ENCODE measurements at regions not wholly inside any gene's neighbourhood (a gene's known extent, or its start where the extent isn't known, plus 50 kb on each side); places are given as distances from the start of the nearest gene placed in this dataset.

GRCh38 chr10:81520688-81521087, 354.3 kb upstream of the NRG3 start:
- TF ChIP-seq CTCF (IDR thresholded peaks at IDR 0.05; ENCODE audit: low read depth, low read length, poor library complexity, severe bottlenecking) (no peak), EZH2phosphoT487 (IDR thresholded peaks at IDR 0.05; ENCODE audit: borderline replicate concordance, low read length) (no peak)

Data from DOHH2 (cell line).